Islet of Langerhans (tissue), 1 donor: ENCODE measurements at regions not wholly inside any gene's neighbourhood (a gene's known extent, or its start where the extent isn't known, plus 50 kb on each side); places are given as distances from the start of the nearest gene placed in this dataset.
"Not testable (repeated sequence)": the region's sequence is repeated elsewhere in the genome, so short reads cannot be mapped to it uniquely, and the experiment has no call there.

Experiments
- FAIRE-seq: peaks from one replicate; lab custom pipeline; 2011; peaks lifted over from hg19 to GRCh38; lab: Jason Lieb, UNC

DNA sequence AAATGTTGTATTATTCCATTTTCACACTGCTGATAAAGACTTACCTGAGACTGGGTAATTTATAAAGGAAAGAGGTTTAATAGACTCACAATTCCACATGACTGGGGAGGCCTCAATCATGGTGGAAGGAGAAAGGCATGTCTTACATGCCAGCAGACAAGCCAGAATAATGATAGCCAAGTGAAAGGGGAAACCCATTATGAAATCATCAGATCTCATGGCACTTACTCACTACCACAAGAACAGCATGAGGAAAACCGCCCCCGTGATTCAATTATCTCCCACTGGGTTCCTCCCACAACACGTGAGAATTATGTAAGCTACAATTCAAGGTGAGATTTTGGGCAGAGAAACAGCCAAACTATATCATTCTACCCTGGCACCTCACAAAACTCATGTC, 2535.1 kb downstream of the ARAP2 start:
- FAIRE-seq, result no peak

DNA sequence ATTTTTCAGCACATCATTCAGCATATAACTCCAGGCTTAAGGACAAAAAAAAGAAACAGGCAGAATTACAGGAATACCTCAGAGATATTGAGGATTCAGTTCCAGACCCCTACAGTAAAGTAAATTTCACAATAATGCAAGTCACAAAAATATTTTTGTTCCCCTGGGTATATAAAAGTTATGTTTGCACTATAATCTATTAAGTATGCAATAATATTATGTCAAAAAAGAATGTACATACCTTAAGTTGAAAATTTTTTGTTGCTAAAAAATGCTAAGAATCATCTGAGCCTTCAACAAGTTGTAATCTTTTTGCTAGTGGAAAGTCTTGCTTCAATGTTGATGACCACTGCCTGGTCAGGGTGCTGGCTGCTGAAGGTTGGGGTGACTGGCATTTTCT, 2532.5 kb downstream of the ARAP2 start:
- FAIRE-seq, result no peak

GRCh38 chr4:33714971-33715370, 2529.3 kb downstream of the ARAP2 start:
- FAIRE-seq, result no peak

GRCh38 chr4:33715841-33716395, 2528.4 kb downstream of the ARAP2 start:
- no peak for FAIRE-seq

- FAIRE-seq, result no peak
These were observed 2522.1 kb downstream of the ARAP2 start for GRCh38 chr4:33722254-33722653.

GRCh38 chr4:33722800-33723516, 2521.4 kb downstream of the ARAP2 start:
- FAIRE-seq, result no peak

- no peak for FAIRE-seq
These were observed 2519.6 kb downstream of the ARAP2 start for GRCh38 chr4:33724685-33725084.

DNA sequence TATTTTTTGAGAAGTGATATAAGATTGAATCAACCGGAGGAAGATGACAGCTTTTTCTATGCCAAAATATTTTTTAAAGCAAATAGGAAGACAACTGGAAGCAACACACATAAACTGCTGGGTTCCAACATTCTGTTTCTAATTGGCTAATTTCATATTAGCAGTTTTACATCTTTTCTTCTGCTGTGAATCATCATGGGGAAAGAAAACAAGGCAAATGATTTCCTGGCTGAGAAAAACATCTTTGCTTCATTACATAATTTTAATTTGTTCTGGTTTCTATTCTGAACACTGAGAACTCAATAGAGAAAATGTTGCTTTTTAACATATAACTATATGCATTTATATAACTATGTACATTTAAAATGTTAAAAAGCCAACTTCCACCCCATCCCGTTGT, 2518.5 kb downstream of the ARAP2 start:
- no peak for FAIRE-seq

GRCh38 chr4:33737726-33738125, 2506.6 kb downstream of the ARAP2 start:
- no peak for FAIRE-seq

DNA sequence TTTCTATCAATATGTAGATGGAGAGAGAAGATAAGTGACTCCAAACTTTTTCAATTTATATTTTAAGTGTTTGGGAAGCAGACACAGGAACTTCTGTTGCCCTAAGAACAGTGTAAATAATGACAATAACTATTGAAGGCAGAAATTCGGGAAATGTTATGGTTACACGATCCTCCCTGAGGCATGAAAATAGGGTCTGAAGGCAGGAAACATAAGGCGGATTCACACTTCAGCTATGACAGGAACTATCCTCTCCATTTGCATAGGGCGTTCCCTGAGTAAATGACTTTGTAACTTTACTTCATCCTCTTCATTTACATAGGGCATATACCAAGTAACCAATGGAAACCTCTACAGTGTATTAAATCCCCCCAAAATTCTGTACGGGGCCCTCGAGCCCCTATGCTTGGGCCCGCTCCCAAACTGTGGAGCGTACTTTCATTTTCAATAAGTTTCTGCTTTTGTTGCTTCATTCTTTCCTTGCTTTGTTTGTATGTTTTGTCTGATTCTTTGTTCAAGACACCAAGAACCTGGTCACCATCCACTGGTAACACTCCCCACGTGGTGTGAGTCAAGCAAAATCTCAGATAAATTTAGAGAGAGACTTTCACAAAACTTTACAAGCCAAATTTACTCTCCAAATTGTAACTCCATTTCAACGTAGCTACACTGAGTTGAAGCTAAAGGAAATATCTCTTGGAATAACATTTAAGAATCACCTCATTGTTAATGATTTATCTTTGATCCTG, 2504.3 kb downstream of the ARAP2 start:
- no peak for FAIRE-seq

DNA sequence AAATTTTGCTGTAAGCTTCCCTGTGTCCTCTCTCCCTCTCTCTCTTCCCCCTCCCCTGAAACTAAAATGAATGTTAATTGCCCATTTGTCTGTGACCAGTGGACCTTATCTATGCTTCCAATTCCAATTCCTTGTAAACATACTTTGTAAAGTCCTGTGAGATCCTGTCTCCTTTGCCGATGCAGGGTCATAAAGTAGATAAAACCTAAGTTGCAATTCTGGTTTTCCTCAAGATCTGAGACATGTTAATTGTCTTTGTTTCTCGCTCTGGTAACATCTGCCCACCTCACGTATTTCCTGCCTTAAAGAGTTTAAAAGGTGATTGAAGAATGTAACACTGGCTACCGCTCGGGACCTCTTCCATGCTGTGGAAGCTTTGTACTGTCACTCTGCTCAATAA, 2503.4 kb downstream of the ARAP2 start:
- FAIRE-seq, result not testable (repeated sequence)

- no peak for FAIRE-seq
These were observed 2497.3 kb downstream of the ARAP2 start for GRCh38 chr4:33746979-33747378.

DNA sequence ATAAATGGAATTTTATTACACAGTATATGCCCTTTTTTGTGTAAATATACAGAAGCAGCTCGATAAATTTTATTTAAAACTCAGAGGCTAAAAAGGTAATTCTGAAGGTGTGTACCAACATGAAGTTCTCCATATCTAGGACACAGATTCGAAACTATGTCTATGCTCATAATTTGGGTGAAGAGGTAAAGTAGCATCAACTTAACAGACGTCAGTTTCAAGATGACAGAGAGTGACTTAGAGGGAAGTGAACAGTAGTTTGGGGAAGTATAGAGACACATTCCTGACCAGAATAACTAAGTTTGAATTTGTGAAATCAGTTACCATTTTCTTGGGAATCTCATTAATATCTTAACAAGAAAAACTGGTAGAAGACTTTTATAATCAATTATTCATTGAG, 2493.3 kb downstream of the ARAP2 start:
- no peak for FAIRE-seq

- FAIRE-seq, result no peak
These were observed 2471.7 kb downstream of the ARAP2 start for GRCh38 chr4:33772582-33772981.

DNA sequence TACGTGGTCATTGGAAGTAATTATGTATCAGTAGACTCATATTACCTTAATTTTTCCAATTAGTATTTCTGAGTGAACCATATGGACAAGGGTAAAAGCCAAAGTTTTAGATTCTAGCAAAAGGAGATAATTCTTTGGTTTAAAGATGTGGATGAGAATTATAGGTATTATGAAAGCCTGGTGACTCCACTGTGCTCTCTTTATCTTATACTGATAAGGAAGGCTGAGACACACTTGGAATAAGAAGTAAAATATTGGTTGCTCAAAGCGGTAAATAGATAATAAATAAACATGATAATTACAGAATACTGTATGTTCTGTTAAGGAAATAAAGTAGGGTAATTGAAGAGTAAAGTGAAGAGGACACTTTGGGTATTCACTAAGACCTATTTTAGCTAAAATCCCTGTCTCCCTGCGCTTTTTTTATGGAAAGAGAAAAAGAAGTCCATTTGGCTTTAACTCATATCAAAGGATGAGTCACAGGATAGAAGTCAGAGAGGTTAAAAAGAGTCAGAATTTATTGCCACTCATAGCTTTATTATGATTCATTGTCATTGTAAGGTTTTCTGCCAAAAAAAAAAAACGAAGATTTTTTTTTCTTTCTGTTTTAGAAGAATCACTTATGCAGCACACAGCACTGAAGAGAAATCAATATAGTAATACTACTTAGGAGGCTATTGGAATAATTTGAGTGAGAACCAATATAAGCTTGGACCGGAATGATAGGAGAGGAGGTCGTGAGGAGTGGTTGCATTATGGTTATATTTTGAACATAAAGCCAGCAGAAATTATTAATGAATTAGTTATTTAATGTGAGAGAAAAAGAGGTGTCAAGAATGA, 2463.1 kb downstream of the ARAP2 start:
- no peak for FAIRE-seq

DNA sequence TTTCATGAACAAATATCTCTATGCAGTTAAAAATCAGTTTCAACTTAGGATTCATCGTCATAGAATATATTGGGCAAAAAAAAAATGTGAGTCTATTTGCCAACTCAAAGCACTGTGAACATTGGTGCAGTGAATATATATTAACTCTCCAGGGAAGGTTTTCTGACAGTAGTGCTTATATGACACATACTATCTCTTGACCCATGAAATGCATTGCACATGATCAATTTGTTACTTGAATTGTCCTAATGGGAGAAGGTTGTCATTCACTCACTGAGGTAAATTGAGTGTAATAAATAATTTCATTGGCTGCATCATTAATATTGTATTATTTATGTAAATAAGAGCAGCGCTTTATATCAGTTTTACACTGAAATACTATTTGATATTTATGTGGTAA, 2458.5 kb downstream of the ARAP2 start:
- no peak for FAIRE-seq

DNA sequence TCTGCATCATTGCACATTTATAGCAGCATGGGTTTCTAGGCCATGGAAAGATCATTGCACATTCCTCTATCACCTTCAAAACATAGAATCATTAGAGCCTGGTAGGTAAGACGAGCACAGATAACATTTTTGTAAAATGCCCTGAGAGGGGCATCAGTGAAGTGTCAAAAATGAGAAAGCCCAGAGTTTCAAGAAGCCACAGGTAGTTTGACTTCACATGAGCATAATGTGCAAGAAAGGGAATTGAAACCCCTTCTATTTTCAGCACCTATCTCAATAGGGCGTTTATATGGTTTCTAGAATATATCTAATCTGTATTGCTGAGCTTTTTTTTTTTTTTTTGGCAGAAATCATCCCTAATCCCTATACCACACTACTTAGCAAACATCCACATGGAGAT, 2441.7 kb downstream of the ARAP2 start:
- FAIRE-seq, result no peak

DNA sequence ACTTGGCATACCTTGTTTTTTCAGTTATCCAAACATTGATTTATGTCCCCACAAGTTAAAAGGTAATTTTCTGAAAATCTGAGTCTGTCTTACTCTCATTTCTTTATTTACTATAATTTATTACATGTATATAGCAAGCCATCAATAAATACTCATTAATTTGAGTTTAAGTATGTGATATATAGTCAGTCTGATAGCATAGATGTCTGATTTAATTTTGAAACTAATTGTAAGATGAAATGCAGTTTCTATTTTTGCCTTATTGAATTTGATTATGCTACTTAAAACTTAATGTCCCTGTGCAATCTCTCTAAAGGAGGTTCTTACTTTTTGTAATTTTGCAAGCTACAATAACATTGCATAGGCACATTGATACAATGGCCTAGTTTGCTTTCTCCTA, 2418.6 kb downstream of the ARAP2 start:
- no peak for FAIRE-seq

GRCh38 chr4:33829356-33829755, 2415.0 kb downstream of the ARAP2 start:
- FAIRE-seq, result not testable (repeated sequence)

DNA sequence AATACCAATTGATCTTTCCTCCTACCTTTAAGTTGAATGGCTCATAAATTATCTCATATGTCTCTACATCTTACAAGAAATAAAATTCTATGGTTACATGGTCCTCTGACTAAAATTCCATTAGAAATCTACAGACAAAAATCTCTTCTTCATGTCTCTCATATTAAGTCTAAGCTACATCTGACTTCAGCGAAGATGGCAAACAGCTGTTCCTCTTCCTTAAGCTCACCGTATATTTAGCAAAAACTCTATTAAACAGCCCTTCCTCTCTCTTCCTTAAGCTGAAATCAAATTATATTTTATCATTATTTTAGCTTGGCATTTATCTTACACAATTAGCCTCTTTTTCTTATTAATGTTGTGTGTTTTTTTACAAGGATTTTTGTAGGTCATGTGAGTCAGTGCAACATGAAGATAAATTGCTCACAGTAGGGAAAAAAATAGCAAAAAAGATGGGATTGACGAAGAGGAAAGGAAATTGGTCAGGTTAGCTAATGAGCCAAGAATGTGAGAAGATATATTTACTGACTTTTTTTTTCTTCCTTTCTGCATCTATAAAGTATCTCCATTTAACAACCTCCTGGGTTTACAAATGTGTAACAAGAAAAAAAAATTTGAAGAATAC, 2412.8 kb downstream of the ARAP2 start:
- no peak for FAIRE-seq

DNA sequence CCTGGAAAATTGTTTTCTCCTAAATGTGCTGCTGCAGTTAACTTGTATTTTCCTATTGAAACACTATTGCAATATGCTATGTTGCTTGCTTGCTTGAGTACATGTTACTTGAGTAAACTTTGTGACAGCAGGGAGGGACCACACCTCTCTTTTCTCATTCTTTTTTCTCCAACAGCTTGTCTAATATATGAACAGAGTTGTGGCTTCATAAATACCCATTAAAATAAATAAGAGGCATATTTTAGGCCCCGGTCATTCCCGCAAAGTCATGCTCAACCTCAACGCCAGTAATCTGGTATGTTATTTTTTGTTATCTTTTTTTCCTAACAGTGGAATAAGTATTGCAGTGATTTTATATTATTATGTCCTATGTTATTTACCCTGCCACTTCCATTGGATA, 2408.6 kb downstream of the ARAP2 start:
- FAIRE-seq, result not testable (repeated sequence)
